Stimulated activated naive CD8-positive, alpha-beta T cell treated with anti-CD3 and anti-CD28 coated beads, Interleukin-15, Interleukin-2, amounts not matched to agents 100 U/mL and 50 U/mL, for 24 hours (primary cell): ENCODE measurements at regions not wholly inside any gene's neighbourhood (a gene's known extent, or its start where the extent isn't known, plus 50 kb on each side); places are given as distances from the start of the nearest gene placed in this dataset.
A peak's percentile ranks its signal among the peaks of the same experiment; 100 is the strongest.

ENCODE experiments used
- ATAC-seq: fragments of 150-1000 bp; cut with Tn5 transposase; one replicate; pipeline ENCODE4 v1.10.0; 2021
- DNase-seq: peaks from one replicate; pipeline ENCODE4 v3.0.0; 2021

- ATAC-seq (no peak), DNase-seq (no peak)
Observed at GRCh38 chr2:120548627-120549608, 186.8 kb upstream of the GLI2 start.

DNA sequence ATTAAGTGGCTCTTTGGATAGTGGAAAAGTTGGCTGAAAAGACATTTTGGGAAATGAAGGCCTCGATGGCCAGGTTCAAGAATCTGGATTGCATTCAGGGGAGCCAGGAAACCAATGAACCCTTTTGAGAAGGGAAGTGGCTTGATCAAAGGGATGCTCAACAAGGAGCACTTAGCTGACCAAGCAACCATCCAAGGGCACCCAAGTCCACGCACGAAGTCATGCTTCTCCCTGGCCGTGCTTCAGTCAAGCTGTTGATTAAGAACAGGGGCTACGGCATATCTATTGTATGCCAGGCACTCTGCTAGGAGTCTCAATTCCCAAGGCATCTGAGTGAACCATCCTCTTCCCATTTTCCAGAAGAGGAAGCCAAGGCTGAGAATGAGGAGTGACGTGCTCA lies 185.8 kb upstream of the GLI2 start:
- DNase-seq: no peak
- no peak for ATAC-seq

DNA sequence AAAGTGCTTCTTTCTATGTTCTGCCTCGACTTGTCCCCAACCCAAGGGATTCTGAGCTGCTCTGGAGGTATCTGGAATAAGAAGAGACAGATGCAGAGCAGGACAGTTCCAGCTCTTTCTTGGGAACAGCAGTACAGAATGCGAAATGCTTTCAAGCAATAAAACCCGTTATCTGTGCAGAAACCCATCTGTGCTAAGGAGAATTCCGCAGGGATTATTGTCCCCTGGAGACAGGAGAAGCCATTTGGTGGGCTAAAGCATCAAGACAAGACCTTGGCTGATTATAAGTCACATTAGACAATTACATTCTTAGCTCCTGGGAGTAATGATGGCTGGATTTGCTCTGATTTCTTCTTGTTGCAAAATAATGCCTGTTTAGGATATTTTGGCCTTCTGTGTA lies 185.4 kb upstream of the GLI2 start:
- ATAC-seq (no peak), DNase-seq (no peak)

DNA sequence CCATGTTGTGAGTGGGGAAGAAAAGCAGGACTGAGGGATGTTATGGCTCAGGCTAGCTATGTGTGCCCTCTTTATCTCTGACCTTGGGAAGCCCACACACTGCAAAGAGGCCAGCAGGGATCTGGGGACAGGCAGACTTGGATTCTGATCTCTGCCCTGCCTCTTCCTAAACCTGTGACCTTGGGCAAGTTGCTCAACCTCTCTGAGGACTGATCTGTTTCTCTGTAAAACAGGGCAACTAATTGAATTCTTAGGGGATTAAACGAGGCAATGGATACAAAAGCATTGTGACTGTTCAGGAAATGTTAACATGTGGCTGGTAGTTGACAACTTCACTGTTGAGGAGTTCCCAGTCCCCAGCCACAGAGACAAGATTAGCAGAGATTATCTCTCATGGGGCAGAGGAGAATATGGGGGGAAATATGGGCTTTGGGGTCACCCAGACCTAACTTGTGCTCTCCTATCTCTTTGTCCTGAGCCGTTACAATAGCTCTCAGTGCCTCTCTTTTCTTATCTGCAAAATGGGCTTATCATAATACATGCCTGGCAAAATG lies 184.7 kb upstream of the GLI2 start:
- no peak for ATAC-seq
- no peak for DNase-seq

DNA sequence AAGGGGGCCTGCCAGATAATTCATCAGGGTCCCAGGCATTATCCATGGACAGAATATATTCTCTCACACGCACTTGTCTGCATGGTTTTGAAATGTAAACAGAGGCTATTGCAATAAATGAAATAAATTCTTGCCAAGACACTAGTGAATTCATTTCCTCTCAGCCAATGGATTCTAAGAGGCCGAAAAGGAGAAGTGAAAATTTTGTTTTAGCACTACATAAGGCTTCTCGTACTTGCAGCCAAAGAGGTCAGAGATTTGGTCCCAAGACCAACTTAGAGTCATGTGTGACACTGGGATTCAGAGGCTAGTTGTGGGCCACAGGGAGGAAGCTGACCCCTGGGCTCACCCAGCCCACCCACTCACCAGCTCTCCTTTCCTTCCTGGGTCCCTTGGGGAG lies 184.1 kb upstream of the GLI2 start:
- ATAC-seq (no peak), DNase-seq (no peak)

DNA sequence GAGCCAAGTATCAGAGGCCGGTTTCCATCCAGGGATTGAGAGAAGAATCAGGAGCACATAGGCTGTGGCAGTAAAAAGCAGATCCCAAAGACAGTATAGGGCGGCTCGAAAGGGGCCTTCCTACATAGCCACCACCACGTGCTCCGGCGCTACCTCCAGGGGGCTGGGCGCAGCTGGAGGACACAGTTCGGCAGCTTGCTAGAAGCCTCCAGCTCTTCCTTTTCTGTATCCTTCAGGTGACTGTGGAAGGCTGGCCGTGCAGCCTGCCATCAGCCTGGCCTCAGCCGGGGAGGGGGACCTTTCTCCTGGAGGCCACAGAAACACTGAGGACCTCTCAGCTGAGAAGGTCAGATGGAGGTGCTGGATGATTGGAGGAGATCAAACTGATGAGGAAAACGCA lies 183.6 kb upstream of the GLI2 start:
- ATAC-seq: no peak

DNA sequence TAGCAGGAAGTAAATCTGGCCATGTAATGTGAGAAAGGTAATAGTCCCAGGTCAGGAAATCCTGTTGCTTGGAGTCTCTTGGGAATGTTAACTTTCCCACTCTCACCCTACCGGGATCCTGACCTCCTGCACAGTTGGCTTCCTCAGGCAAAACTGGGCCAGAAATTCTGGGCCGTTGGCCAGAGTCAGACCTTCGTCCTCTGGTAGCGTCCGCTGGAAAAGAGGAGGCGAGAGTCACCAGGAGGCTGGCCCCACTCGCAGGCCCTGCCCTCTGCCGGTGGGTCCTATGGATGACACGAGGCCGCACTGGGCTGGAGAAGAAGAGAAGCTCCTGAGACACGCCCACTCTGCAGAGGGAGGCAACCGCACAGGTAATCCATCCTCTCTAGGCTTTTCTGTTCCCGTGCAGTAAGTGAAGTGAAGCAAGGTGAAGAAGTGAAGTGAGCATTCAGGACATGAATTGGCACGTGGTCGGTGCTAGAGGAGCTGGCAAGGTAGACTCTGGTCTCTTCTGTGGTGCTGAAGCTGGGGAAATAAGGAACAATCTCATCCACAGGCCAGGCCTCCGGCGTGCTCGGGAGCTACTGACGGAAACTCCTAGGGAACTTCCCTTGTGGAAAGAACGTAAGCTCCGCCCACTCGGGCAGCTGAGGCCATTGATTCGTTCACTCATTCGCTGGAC lies 182.7 kb upstream of the GLI2 start:
- peak; percentile 36 for DNase-seq
- ATAC-seq: peak; percentile 49

More for the DNA sequence above, 183.6 kb upstream of the GLI2 start:
- no peak for DNase-seq

DNA sequence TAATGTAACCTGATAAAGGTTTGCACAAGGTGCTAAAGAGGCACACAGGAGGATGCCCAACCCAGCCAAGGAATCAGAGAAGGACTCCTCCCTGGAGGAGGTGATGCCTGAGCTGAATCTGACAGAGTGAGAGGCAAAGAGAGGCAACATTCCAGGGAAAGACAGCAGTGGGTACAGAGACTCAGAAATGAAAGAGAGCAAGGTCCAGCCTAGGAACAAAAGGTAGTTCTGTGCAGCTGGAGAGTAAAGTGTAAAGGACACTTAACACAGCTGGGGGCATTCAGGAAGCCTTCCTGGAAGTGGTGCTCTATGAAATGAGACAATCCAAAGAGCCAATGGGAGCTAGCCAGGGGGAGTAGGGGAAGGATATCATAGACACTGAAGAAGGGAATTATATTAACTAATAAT lies 181.0 kb upstream of the GLI2 start:
- ATAC-seq (no peak), DNase-seq (no peak)

GRCh38 chr2:120555092-120555491 lies 180.6 kb upstream of the GLI2 start:
- ATAC-seq (no peak), DNase-seq (no peak)

GRCh38 chr2:120556911-120557310 lies 178.8 kb upstream of the GLI2 start:
- no peak for DNase-seq
- no peak for ATAC-seq

GRCh38 chr2:120558847-120559246 lies 176.8 kb upstream of the GLI2 start:
- ATAC-seq: no peak
- DNase-seq: no peak

DNA sequence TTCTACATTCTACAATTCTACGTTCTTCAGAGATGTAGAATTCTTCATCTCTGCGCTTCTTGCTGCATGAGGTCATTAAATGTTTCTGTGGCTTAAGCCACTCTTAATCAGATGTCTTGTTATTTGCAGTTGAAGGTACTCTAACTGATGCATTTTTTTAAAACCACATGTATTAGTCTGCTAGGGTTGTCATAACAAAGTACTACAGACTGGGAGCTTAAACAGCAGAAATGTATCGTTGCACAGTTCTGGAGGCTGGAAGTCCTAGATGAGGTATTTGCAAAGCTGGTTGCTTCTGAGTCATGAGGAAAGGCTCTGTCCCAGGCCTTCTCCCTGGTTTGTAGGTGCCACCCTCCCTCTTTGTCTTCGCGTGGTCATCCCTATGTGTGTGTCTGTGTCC lies 176.3 kb upstream of the GLI2 start:
- ATAC-seq: no peak
- DNase-seq: no peak

DNA sequence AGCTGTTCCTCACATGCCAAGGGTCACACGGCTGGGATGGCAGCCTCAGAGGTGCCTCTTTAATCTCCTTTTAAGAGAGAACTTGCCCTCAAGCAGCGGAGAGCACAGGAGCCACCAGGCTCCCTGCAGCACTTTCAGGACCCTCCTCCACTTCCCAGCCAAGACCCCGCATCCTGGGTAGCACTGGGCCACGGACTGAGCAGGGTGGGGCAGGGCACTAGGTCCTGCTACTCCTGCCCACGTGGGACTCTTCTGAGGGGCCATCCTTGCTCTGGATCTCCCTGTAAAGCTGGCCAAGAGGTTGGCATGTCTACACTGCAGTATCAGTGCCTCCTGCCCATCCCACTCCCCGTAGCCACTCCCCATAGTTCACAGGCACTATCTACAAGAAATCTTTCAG lies 175.3 kb upstream of the GLI2 start:
- DNase-seq: no peak

DNA sequence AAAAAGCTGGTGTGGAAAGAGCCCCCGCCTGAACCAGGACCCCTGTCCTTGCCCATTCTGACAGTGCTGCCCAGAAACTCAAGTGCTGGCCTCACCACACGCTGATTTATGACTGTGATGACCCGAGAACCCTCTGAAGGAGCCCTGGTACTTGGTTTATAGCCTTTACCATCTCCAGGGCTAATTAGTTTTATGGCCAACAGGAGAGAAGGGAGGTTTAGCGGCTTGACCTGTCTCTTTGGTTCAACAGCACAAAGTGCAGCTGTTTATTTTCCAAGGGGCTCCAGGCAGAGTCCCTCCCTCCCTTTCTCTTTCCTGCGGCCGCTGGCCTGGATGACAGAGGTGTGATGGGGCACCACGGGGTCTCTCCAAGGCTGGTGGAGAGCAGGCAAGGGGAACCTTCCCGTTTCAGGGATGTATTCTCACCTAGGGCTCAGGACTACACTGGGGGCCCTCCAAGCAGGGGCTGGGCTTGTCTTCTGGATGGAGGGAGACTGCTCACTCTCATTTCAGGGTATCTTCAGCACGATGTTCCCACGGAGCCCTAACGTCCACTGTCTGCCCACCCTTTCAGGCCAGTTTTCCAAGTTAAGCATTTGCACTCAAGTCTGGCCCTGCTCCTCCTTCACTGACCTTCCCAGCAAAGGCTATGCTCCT lies 174.2 kb upstream of the GLI2 start:
- ATAC-seq (no peak), DNase-seq (no peak)

More for the DNA sequence above, 175.3 kb upstream of the GLI2 start:
- ATAC-seq: no peak

- DNase-seq (no peak), ATAC-seq (no peak)
Observed at GRCh38 chr2:120562218-120563005, 173.3 kb upstream of the GLI2 start.

GRCh38 chr2:120563616-120564015 lies 172.1 kb upstream of the GLI2 start:
- ATAC-seq (no peak), DNase-seq (no peak)

- DNase-seq: no peak
- ATAC-seq: no peak
Observed at GRCh38 chr2:120564213-120565094, 171.2 kb upstream of the GLI2 start.

- ATAC-seq (no peak), DNase-seq (no peak)
Observed at GRCh38 chr2:120565095-120565460, 170.6 kb upstream of the GLI2 start.

- no peak for ATAC-seq
- no peak for DNase-seq
Observed at GRCh38 chr2:120565929-120566328, 169.7 kb upstream of the GLI2 start.

DNA sequence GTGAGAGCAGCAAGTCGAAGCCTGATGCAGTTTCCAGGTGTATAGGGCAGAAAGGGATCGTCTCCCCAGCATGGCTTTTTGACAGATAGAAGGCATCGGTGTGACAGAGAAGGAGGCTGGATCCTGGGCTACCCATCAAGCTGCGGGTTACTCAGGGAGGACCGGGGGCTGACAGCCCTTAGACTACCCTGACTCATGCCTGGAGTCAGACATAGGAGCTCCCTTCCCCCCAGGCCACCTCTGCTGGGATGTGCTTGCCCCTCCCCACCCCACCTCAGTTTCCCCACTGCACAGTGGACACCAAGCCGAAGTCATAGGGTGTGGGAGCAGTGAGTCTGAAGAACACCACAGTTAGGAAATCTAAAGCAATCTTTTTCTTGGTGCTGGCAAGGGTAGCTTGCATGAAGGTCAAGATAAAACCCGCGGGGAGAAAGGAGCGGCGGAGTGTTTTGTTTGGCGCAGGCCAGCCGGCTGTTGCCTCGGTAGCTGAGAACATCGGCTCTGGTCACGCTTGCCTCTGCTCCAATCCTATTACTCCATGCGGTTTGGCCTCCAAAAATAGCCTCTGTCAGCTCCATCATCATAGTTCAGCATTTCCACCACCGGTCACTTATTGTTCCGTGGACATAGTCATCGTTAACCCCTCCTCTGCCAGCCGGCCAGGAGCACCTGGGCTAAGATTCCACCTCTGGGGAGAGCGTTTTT lies 169.2 kb upstream of the GLI2 start:
- ATAC-seq: no peak
- no peak for DNase-seq
